A549 (cell line): ENCODE measurements at regions not wholly inside any gene's neighbourhood (a gene's known extent, or its start where the extent isn't known, plus 50 kb on each side); places are given as distances from the start of the nearest gene placed in this dataset.

ENCODE experiments used
- ATAC-seq, 2 experiments: fragments of 200-7000 bp in 1 of 2; fragments of >200 bp in 1 of 2; cut with Nextera tagmentation in 1 of 2; cut with Tn5 transposase in 1 of 2; 3 replicates each; pipeline versions ENCODE4 v1.8.0 to v1.9.1; 2018 to 2020; ENCODE audit warnings: mild to moderate bottlenecking in 1 of 2, moderate library complexity in 1 of 2
- CTCF ChIA-PET: fragments of 300-600 bp; sonication (Branson Sonifier 250); formaldehyde crosslinking; extraction: SDS; loops from one replicate; lab custom pipeline; 2021; ENCODE audit warnings: antibody characterized with exemption, inconsistent platforms; lab: Yijun Ruan, JAX
- POLR2A ChIA-PET: fragments of 350-600 bp; formaldehyde crosslinking; extraction: SDS; loops from one replicate; lab custom pipeline; 2021; ENCODE audit warnings: antibody characterized with exemption, inconsistent platforms; lab: Yijun Ruan, JAX
- DNase-seq, 2 experiments: peaks; one replicate each; pipeline versions ENCODE4 v3.0.0 to v3.0.0-alpha.2; 2011 to 2016; ENCODE audit warnings: low read depth in 1 of 2, low spot score in 1 of 2
- FAIRE-seq: peaks from 2 replicates; lab custom pipeline; 2011; peaks lifted over from hg19 to GRCh38; lab: Jason Lieb, UNC
- H3K27ac ChIP-seq, 2 experiments: fragments of >200 bp; sonication (Bioruptor Twin); formaldehyde crosslinking; 3 replicates each; pipeline ENCODE4 v1.5.1; 2016 to 2017
- H3K4me1 ChIP-seq: fragments of >200 bp; sonication (Bioruptor Twin); formaldehyde crosslinking; 3 replicates; pipeline ENCODE4 v1.6.1; 2016
- H3K4me2 ChIP-seq: fragments of >200 bp; sonication (Bioruptor Twin); formaldehyde crosslinking; 3 replicates; pipeline ENCODE4 v1.6.1; 2016
- H3K4me3 ChIP-seq: fragments of >200 bp; sonication (Bioruptor Twin); formaldehyde crosslinking; 3 replicates; pipeline ENCODE4 v1.5.1; 2016
- H3K9me3 ChIP-seq: fragments of >200 bp; sonication (Bioruptor Twin); formaldehyde crosslinking; 3 replicates; pipeline ENCODE4 v1.6.1; 2016
- ATOH8 ChIP-seq: fragments of 250-450 bp; sonication (Bioruptor Pico); IDR thresholded peaks from 2 replicates; pipeline ENCODE4 v1.5.0; 2020; ENCODE audit warnings: low read depth, mild to moderate bottlenecking, moderate library complexity
- CEBPB ChIP-seq, 2 experiments: fragments of >200 bp in 1 of 2; sonication (Bioruptor Twin) in 1 of 2; formaldehyde crosslinking in 1 of 2; IDR thresholded peaks; 2 replicates each; pipeline ENCODE4 v1.6.1; 2012 to 2016
- CHD4 ChIP-seq: fragments of 200-600 bp; sonication (generic); IDR thresholded peaks from 2 replicates; pipeline ENCODE4 v1.6.1; 2016; ENCODE audit warnings: antibody characterized with exemption, mild to moderate bottlenecking, borderline replicate concordance
- EHMT2 ChIP-seq: fragments of 200-600 bp; sonication (generic); IDR thresholded peaks from 2 replicates; pipeline ENCODE4 v1.6.1; 2016; ENCODE audit warnings: antibody characterized with exemption, low read depth, mild to moderate bottlenecking, moderate library complexity
- ELK1 ChIP-seq: fragments of 150-350 bp; IDR thresholded peaks from 2 replicates; pipeline ENCODE4 v1.6.1; 2014; ENCODE audit warnings: low read depth, mild to moderate bottlenecking, low read length
- ESRRA ChIP-seq: fragments of 150-350 bp; IDR thresholded peaks from 2 replicates; pipeline ENCODE4 v1.6.1; 2014; ENCODE audit warnings: mild to moderate bottlenecking, low read length, borderline replicate concordance
- HEYL ChIP-seq: fragments of 250-450 bp; sonication (Bioruptor Pico); IDR thresholded peaks from 2 replicates; pipeline ENCODE4 v1.8.0; 2021; ENCODE audit warnings: mild to moderate bottlenecking, moderate library complexity
- HOXA7 ChIP-seq: fragments of 250-450 bp; sonication (Bioruptor Pico); IDR thresholded peaks from 2 replicates; pipeline ENCODE4 v1.5.0; 2020; ENCODE audit warnings: mild to moderate bottlenecking, moderate library complexity
- HOXB13 ChIP-seq: fragments of 250-450 bp; sonication (Bioruptor Pico); IDR thresholded peaks from 2 replicates; pipeline ENCODE4 v1.5.0; 2020; ENCODE audit warnings: low read depth, mild to moderate bottlenecking, moderate library complexity
- HOXB5 ChIP-seq: fragments of 250-450 bp; sonication (Bioruptor Pico); IDR thresholded peaks from 2 replicates; pipeline ENCODE4 v1.5.0; 2020; ENCODE audit warnings: mild to moderate bottlenecking, moderate library complexity
- MAFK ChIP-seq: fragments of 450-650 bp; IDR thresholded peaks from 2 replicates; pipeline ENCODE4 v1.6.1; 2014; ENCODE audit not compliant: partially characterized antibody
- NR3C1 ChIP-seq: fragments of >200 bp; sonication (Bioruptor Twin); formaldehyde crosslinking; IDR thresholded peaks from 3 replicates; pipeline ENCODE4 v1.6.1; 2017
- PHF8 ChIP-seq: fragments of 200-600 bp; sonication (generic); IDR thresholded peaks from 2 replicates; pipeline ENCODE4 v1.6.1; 2016; ENCODE audit warnings: low read depth, mild to moderate bottlenecking, antibody characterized with exemption, moderate library complexity, borderline replicate concordance
- POLR2A ChIP-seq: IDR thresholded peaks from 2 replicates; pipeline ENCODE4 v1.6.1; 2012; ENCODE audit warnings: mild to moderate bottlenecking, low read length
- POLR2AphosphoS2 ChIP-seq: conservative IDR thresholded peaks from 2 replicates; pipeline ENCODE4 v1.6.1; 2012; ENCODE audit warnings: low read length, improper control_type of control experiment, inconsistent platforms
- RAD21 ChIP-seq, 2 experiments: fragments of >200 bp in 1 of 2; sonication (Bioruptor Twin) in 1 of 2; formaldehyde crosslinking in 1 of 2; IDR thresholded peaks in 1 of 2; conservative IDR thresholded peaks in 1 of 2; 2 replicates in 1 of 2; 3 replicates in 1 of 2; pipeline ENCODE4 v1.6.1; 2012 to 2018; ENCODE audit warnings: inconsistent platforms in 1 of 2
- REST ChIP-seq: fragments of 200-600 bp; sonication (generic); IDR thresholded peaks from 2 replicates; pipeline ENCODE4 v1.6.1; 2016; ENCODE audit warnings: antibody characterized with exemption, mild to moderate bottlenecking, moderate library complexity
- RNF2 ChIP-seq: fragments of 200-600 bp; sonication (generic); IDR thresholded peaks from 2 replicates; pipeline ENCODE4 v1.6.1; 2016; ENCODE audit warnings: low read depth, mild to moderate bottlenecking, antibody characterized with exemption, moderate library complexity, borderline replicate concordance
- SMC3 ChIP-seq: fragments of >200 bp; sonication (Bioruptor Twin); formaldehyde crosslinking; IDR thresholded peaks from 3 replicates; pipeline ENCODE4 v1.6.1; 2018; ENCODE audit warnings: inconsistent platforms
- TFCP2L1 ChIP-seq: fragments of 250-450 bp; sonication (Bioruptor Pico); IDR thresholded peaks from 2 replicates; pipeline ENCODE4 v1.5.0; 2021; ENCODE audit warnings: mild to moderate bottlenecking
- TP53 ChIP-seq: fragments of 250-450 bp; sonication (Bioruptor Pico); IDR thresholded peaks from 2 replicates; pipeline ENCODE4 v1.5.0; 2021; ENCODE audit warnings: mild to moderate bottlenecking, moderate library complexity
- USF2 ChIP-seq: fragments of 450-650 bp; IDR thresholded peaks from 2 replicates; pipeline ENCODE4 v1.6.1; 2014; ENCODE audit warnings: antibody characterized with exemption
- ZC3H11A ChIP-seq: fragments of 450-650 bp; IDR thresholded peaks from 2 replicates; pipeline ENCODE4 v1.6.1; 2014; ENCODE audit warnings: antibody characterized with exemption, mild to moderate bottlenecking
- WGBS: methylation state at CpG from one replicate; pipeline ENCODE4 v1.1.6; 2017; ENCODE audit errors: missing lambda C conversion rate; 5-methylcytosine and 5-hydroxymethylcytosine counted together

GRCh38 chr9:80619356-80619755 is 1047.6 kb downstream of the TLE4 start:
- no peak overlapping the region for H3K4me2 ChIP-seq
- CTCF ChIA-PET: no interaction called here
- TF ChIP-seq RAD21 (conservative IDR thresholded peaks at IDR 0.05 in 1 of 2, IDR thresholded peaks at IDR 0.05 in 1 of 2) (no peak), SMC3 (no peak), POLR2AphosphoS2 (no peak), RNF2 (no peak), HOXA7 (CRISPR knock-in tag) (no peak)
- TF ChIP-seq, all 56 proteins: peak for 0
- no peaks in the 10 kb centered on the region for H3K9me3 ChIP-seq
- no peaks in the 10 kb centered on the region for H3K4me1 ChIP-seq
- no peak overlapping the region for H3K4me3 ChIP-seq
- 5% methylated on average over 3 of the region's 3 CpGs for WGBS
- no peak overlapping the region for H3K27ac ChIP-seq
- no peak for ATAC-seq
- POLR2A ChIA-PET: no interaction called here
- no peak for FAIRE-seq
- DNase-seq: no peak

- ATAC-seq: no peak
- TF ChIP-seq HOXB5 (CRISPR knock-in tag) (no peak), RNF2 (no peak), ESRRA (no peak), ZC3H11A (no peak), RAD21 (conservative IDR thresholded peaks at IDR 0.05 in 1 of 2, IDR thresholded peaks at IDR 0.05 in 1 of 2) (no peak), NR3C1 (no peak), CHD4 (no peak), ATOH8 (CRISPR knock-in tag) (no peak), ELK1 (no peak), PHF8 (no peak), HOXA7 (CRISPR knock-in tag) (no peak), HOXB13 (CRISPR knock-in tag) (no peak), USF2 (no peak)
- Histone ChIP-seq H3K4me1 (no peaks in the 10 kb centered on the region), H3K9me3 (no peaks in the 10 kb centered on the region), H3K4me3 (no peak overlapping the region), H3K27ac (no peak overlapping the region), H3K4me2 (no peak overlapping the region)
- ChIA-PET POLR2A (no interaction called here), CTCF (no interaction called here)
- no peak for DNase-seq
- no peak for FAIRE-seq
- 49% methylated on average over 4 of the region's 4 CpGs for WGBS
These were observed 1044.2 kb downstream of the TLE4 start for GRCh38 chr9:80615964-80616363.

- H3K4me3 ChIP-seq: no peak overlapping the region
- TF ChIP-seq NR3C1: no peak
- TF ChIP-seq EHMT2: no peak
- TF ChIP-seq TFCP2L1: no peak
- no peak for TF ChIP-seq USF2
- no peak for TF ChIP-seq POLR2A
- no peak for TF ChIP-seq MAFK
- no peak for TF ChIP-seq CEBPB (IDR thresholded peaks at IDR 0.05)
- TF ChIP-seq TP53: no peak
- no peak for TF ChIP-seq HEYL
- no peak for TF ChIP-seq REST
- DNase-seq: no peak
- no peaks in the 10 kb centered on the region for H3K9me3 ChIP-seq
- no peak overlapping the region for H3K4me2 ChIP-seq
- no peak for ATAC-seq
- FAIRE-seq: no peak
- ChIA-PET CTCF (interaction anchor here (1.1 to 1.2 kb wide), 2 partner anchors 189 to 1749 kb away, joined by 3 read pairs; no protein-coding TSS in a partner anchor), POLR2A (no interaction called here)
- H3K27ac ChIP-seq: no peak overlapping the region
- 72% methylated on average over 3 of the region's 3 CpGs for WGBS
- no peaks in the 10 kb centered on the region for H3K4me1 ChIP-seq
These were observed 1034.0 kb downstream of the TLE4 start for GRCh38 chr9:80605793-80606192.
